ENCODE measurements at regions not wholly inside any gene's neighbourhood (a gene's known extent, or its start where the extent isn't known, plus 50 kb on each side); places are given as distances from the start of the nearest gene placed in this dataset.

- TF ChIP-seq, protein P1, sequence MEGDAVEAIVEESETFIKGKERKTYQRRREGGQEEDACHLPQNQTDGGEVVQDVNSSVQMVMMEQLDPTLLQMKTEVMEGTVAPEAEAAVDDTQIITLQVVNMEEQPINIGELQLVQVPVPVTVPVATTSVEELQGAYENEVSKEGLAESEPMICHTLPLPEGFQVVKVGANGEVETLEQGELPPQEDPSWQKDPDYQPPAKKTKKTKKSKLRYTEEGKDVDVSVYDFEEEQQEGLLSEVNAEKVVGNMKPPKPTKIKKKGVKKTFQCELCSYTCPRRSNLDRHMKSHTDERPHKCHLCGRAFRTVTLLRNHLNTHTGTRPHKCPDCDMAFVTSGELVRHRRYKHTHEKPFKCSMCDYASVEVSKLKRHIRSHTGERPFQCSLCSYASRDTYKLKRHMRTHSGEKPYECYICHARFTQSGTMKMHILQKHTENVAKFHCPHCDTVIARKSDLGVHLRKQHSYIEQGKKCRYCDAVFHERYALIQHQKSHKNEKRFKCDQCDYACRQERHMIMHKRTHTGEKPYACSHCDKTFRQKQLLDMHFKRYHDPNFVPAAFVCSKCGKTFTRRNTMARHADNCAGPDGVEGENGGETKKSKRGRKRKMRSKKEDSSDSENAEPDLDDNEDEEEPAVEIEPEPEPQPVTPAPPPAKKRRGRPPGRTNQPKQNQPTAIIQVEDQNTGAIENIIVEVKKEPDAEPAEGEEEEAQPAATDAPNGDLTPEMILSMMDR (conservative IDR thresholded peaks at IDR 0.05; ENCODE audit: low read length): no peak
- TF ChIP-seq EZH2phosphoT487 (IDR thresholded peaks at IDR 0.05; ENCODE audit: borderline replicate concordance, low read depth, low read length): no peak
Measured at GRCh38 chr1:193524021-193524420, 337.6 kb upstream of the B3GALT2 start.
